DND-41 (cell line): ENCODE measurements at regions not wholly inside any gene's neighbourhood (a gene's known extent, or its start where the extent isn't known, plus 50 kb on each side); places are given as distances from the start of the nearest gene placed in this dataset.

Experiments
- EZH2 ChIP-seq: IDR thresholded peaks from 3 replicates; pipeline ENCODE4 v1.6.1; 2012; ENCODE audit warnings: borderline replicate concordance, low read depth, mild to moderate bottlenecking, moderate library complexity, low read length, inconsistent platforms; ENCODE audit not compliant: severe bottlenecking
- TF ChIP-seq, protein P1 (sequence below): IDR thresholded peaks from 2 replicates; pipeline ENCODE4 v1.5.1; 2012; ENCODE audit warnings: borderline replicate concordance, low read length, moderate library complexity, mild to moderate bottlenecking; ENCODE audit not compliant: poor library complexity, severe bottlenecking; ENCODE audit errors: extremely low read depth

DNA sequence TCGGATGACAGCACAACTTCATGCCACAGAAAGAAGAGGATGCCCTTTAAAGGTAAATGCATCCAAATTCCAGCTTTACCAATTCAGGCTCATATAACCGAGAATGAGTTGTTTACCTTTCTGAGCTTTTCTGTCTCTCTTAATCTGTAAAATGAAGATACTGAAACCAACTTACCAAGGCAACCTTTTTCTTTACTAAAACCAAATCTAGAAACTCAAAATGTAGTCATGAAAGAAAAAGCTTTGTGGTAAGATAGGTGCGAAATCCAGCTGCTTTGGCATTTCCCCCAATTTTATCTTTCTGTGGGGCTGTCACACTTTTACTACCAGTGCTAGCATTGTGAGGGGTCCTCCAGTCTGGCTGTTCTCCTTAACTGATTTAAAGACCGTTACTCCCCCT lies 240.4 kb downstream of the IKZF2 start:
- TF ChIP-seq, protein P1, sequence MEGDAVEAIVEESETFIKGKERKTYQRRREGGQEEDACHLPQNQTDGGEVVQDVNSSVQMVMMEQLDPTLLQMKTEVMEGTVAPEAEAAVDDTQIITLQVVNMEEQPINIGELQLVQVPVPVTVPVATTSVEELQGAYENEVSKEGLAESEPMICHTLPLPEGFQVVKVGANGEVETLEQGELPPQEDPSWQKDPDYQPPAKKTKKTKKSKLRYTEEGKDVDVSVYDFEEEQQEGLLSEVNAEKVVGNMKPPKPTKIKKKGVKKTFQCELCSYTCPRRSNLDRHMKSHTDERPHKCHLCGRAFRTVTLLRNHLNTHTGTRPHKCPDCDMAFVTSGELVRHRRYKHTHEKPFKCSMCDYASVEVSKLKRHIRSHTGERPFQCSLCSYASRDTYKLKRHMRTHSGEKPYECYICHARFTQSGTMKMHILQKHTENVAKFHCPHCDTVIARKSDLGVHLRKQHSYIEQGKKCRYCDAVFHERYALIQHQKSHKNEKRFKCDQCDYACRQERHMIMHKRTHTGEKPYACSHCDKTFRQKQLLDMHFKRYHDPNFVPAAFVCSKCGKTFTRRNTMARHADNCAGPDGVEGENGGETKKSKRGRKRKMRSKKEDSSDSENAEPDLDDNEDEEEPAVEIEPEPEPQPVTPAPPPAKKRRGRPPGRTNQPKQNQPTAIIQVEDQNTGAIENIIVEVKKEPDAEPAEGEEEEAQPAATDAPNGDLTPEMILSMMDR, result no peak
- TF ChIP-seq EZH2, result no peak
